WTC11 (cell line): ENCODE measurements at regions not wholly inside any gene's neighbourhood (a gene's known extent, or its start where the extent isn't known, plus 50 kb on each side); places are given as distances from the start of the nearest gene placed in this dataset.

Experiments
- ATAC-seq: fragments of 200-7000 bp; cut with Tn5 transposase; 2 replicates; pipeline ENCODE4 v1.10.0; 2021; ENCODE audit warnings: mild to moderate bottlenecking, moderate library complexity
- CTCF ChIA-PET: fragments of 300-600 bp; sonication (Branson Sonifier 250); formaldehyde crosslinking; loops from one replicate; lab custom pipeline; 2021; ENCODE audit warnings: antibody characterized with exemption; lab: Charles Lee
- POLR2A ChIA-PET: fragments of 350-600 bp; sonication (Branson Sonifier 250); formaldehyde crosslinking; loops from one replicate; lab custom pipeline; 2021; ENCODE audit warnings: antibody characterized with exemption; lab: Charles Lee
- DNase-seq: peaks from one replicate; pipeline ENCODE4 v3.0.0; 2021; ENCODE audit warnings: low spot score
- H3K27ac Mint-ChIP-seq: 2 replicates; pipeline ENCODE4 v1.8.0; 2021; ENCODE audit warnings: mixed read lengths
- H3K27me3 Mint-ChIP-seq: 2 replicates; pipeline ENCODE4 v1.8.0; 2021; ENCODE audit warnings: low read depth, mild to moderate bottlenecking, moderate library complexity, mixed read lengths
- H3K36me3 Mint-ChIP-seq: 2 replicates; pipeline ENCODE4 v1.8.0; 2021; ENCODE audit warnings: mixed read lengths
- H3K4me1 Mint-ChIP-seq: 2 replicates; pipeline ENCODE4 v1.8.0; 2022; ENCODE audit warnings: mixed read lengths
- H3K4me3 Mint-ChIP-seq: 2 replicates; pipeline ENCODE4 v1.8.0; 2021; ENCODE audit warnings: mild to moderate bottlenecking, moderate library complexity, mixed read lengths
- H3K9me3 Mint-ChIP-seq: 2 replicates; pipeline ENCODE4 v1.8.0; 2021; ENCODE audit warnings: mixed read lengths
- ATF1 ChIP-seq: sonication (generic); formaldehyde crosslinking; IDR thresholded peaks from 2 replicates; pipeline ENCODE4 v1.8.1; 2023; ENCODE audit warnings: mild to moderate bottlenecking, moderate library complexity, missing genetic modification reagents
- FOXJ3 ChIP-seq: sonication (generic); formaldehyde crosslinking; IDR thresholded peaks from 2 replicates; pipeline ENCODE4 v1.9.0; 2021; ENCODE audit warnings: missing genetic modification reagents, mild to moderate bottlenecking, borderline replicate concordance
- FOXK1 ChIP-seq: sonication (generic); formaldehyde crosslinking; IDR thresholded peaks from 2 replicates; pipeline ENCODE4 v1.8.0; 2022; ENCODE audit warnings: mild to moderate bottlenecking, moderate library complexity, missing genetic modification reagents
- NFE2L1 ChIP-seq: sonication (generic); formaldehyde crosslinking; IDR thresholded peaks from 2 replicates; pipeline ENCODE4 v1.8.1; 2023; ENCODE audit warnings: missing genetic modification reagents
- RORB ChIP-seq: fragments of 250-450 bp; sonication (Bioruptor Pico); IDR thresholded peaks from 2 replicates; pipeline ENCODE4 v1.9.0; 2021; ENCODE audit warnings: mild to moderate bottlenecking
- SP1 ChIP-seq: sonication (generic); formaldehyde crosslinking; conservative IDR thresholded peaks from 2 replicates; pipeline ENCODE4 v1.8.1; 2022; ENCODE audit warnings: missing genetic modification reagents
- TP53 ChIP-seq: sonication (generic); formaldehyde crosslinking; IDR thresholded peaks from 2 replicates; pipeline ENCODE4 v1.8.1; 2023; ENCODE audit warnings: mild to moderate bottlenecking, missing genetic modification reagents
- ZNF671 ChIP-seq: fragments of 250-450 bp; sonication (Bioruptor Pico); IDR thresholded peaks from 2 replicates; pipeline ENCODE4 v1.8.0; 2021; ENCODE audit warnings: mild to moderate bottlenecking
- TF ChIP-seq, protein P1 (sequence below): sonication (generic); formaldehyde crosslinking; IDR thresholded peaks from 2 replicates; pipeline ENCODE4 v1.8.1; 2023; ENCODE audit warnings: mild to moderate bottlenecking, moderate library complexity, missing genetic modification reagents
- TF ChIP-seq, protein P2 (sequence below): fragments of 250-450 bp; sonication (Bioruptor Pico); IDR thresholded peaks from 2 replicates; pipeline ENCODE4 v1.9.0; 2021; ENCODE audit warnings: mild to moderate bottlenecking, borderline replicate concordance
- TF ChIP-seq, protein P3 (sequence below): sonication (generic); formaldehyde crosslinking; IDR thresholded peaks from 2 replicates; pipeline ENCODE4 v1.8.1; 2023; ENCODE audit warnings: mild to moderate bottlenecking, missing genetic modification reagents, moderate library complexity
- TF ChIP-seq, protein P4 (sequence below): fragments of 250-450 bp; sonication (Bioruptor Pico); IDR thresholded peaks from 2 replicates; pipeline ENCODE4 v1.8.0; 2021; ENCODE audit warnings: mild to moderate bottlenecking
- TF ChIP-seq, protein P5 (sequence below): sonication (generic); formaldehyde crosslinking; IDR thresholded peaks from 2 replicates; pipeline ENCODE4 v1.8.1; 2022; ENCODE audit warnings: low read depth, missing genetic modification reagents, borderline replicate concordance
- TF ChIP-seq, protein P6 (sequence below): sonication (generic); formaldehyde crosslinking; IDR thresholded peaks from 2 replicates; pipeline ENCODE4 v1.8.1; 2022; ENCODE audit warnings: mild to moderate bottlenecking, moderate library complexity, missing genetic modification reagents
- TF ChIP-seq, protein P7 (sequence below): fragments of 250-450 bp; sonication (Bioruptor Pico); IDR thresholded peaks from 2 replicates; pipeline ENCODE4 v1.9.0; 2021; ENCODE audit warnings: mild to moderate bottlenecking
- TF ChIP-seq, protein P8 (sequence below): fragments of 250-450 bp; sonication (Bioruptor Pico); IDR thresholded peaks from 2 replicates; pipeline ENCODE4 v1.9.0; 2021; ENCODE audit warnings: mild to moderate bottlenecking
- TF ChIP-seq, protein P9 (sequence below): fragments of 200-600 bp; IDR thresholded peaks from 2 replicates; pipeline ENCODE4 v1.8.0; 2022; ENCODE audit warnings: antibody characterized with exemption

DNA sequence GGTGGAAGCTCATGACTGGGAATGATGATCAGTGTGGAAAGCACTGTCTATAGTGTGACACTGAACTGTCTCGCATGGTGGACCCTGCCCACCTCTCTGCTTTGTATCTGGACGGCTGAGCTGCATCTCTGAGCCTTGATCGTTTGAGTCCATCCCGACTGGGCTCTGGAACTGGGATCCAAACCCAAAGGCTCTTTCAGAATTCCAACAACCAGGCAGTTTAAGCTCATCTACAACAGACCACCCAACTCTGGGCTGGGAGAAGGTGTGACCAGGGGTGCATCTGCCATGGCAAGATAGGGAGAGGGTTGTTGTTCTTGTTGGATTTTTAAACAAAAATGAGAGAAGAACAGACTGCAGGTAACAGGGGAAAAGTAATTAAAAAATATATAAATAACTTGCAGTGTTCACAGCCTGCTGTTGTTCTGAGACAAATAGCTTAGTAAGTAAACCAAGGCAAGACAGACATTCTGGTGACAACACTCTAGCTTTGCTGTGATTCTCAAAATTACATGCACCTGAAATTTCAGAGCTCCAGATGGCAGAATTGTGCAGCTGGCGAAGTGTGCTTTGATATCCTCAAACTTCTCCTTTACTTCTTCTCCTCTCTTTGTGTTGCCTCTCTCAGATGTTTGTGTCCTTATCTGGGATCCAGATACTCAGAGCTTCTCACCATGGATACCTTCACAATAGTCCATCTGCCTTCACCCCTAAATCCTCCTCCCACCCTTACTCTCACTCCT is 209.6 kb downstream of the EMP1 start:
- Mint-ChIP-seq H3K4me1 (peaks cover 12% of the 10 kb centered on the region), H3K9me3 (peaks cover 23% of the 10 kb centered on the region), H3K4me3 (no peak overlapping the region), H3K27ac (no peak overlapping the region; the same call in 1 of the 2 replicates), H3K36me3 (peaks cover 4% of the 10 kb centered on the region), H3K27me3 (no peaks in the 10 kb centered on the region; the same call in 1 of the 2 replicates)
- DNase-seq, result no peak
- ChIA-PET CTCF (interaction anchor here (0.6 to 1.5 kb wide), 3 partner anchors 44 to 459 kb away, joined by 3 to 6 read pairs (median 3); no protein-coding TSS in a partner anchor), POLR2A (interaction anchor here (1.2 kb wide), 1 partner anchor 251 kb away, joined by 3 read pairs; no protein-coding TSS in a partner anchor)
- no peak for ATAC-seq
- TF ChIP-seq, protein P1, sequence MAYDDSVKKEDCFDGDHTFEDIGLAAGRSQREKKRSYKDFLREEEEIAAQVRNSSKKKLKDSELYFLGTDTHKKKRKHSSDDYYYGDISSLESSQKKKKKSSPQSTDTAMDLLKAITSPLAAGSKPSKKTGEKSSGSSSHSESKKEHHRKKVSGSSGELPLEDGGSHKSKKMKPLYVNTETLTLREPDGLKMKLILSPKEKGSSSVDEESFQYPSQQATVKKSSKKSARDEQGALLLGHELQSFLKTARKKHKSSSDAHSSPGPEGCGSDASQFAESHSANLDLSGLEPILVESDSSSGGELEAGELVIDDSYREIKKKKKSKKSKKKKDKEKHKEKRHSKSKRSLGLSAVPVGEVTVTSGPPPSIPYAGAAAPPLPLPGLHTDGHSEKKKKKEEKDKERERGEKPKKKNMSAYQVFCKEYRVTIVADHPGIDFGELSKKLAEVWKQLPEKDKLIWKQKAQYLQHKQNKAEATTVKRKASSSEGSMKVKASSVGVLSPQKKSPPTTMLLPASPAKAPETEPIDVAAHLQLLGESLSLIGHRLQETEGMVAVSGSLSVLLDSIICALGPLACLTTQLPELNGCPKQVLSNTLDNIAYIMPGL (CRISPR knock-in tag), result no peak
- TF ChIP-seq ZNF671 (no peak), SP1 (CRISPR knock-in tag) (no peak), NFE2L1 (CRISPR knock-in tag) (no peak), FOXK1 (no peak), FOXJ3 (CRISPR knock-in tag) (no peak), RORB (CRISPR knock-in tag) (no peak), TP53 (CRISPR knock-in tag) (no peak), ATF1 (no peak)
- TF ChIP-seq, protein P2, sequence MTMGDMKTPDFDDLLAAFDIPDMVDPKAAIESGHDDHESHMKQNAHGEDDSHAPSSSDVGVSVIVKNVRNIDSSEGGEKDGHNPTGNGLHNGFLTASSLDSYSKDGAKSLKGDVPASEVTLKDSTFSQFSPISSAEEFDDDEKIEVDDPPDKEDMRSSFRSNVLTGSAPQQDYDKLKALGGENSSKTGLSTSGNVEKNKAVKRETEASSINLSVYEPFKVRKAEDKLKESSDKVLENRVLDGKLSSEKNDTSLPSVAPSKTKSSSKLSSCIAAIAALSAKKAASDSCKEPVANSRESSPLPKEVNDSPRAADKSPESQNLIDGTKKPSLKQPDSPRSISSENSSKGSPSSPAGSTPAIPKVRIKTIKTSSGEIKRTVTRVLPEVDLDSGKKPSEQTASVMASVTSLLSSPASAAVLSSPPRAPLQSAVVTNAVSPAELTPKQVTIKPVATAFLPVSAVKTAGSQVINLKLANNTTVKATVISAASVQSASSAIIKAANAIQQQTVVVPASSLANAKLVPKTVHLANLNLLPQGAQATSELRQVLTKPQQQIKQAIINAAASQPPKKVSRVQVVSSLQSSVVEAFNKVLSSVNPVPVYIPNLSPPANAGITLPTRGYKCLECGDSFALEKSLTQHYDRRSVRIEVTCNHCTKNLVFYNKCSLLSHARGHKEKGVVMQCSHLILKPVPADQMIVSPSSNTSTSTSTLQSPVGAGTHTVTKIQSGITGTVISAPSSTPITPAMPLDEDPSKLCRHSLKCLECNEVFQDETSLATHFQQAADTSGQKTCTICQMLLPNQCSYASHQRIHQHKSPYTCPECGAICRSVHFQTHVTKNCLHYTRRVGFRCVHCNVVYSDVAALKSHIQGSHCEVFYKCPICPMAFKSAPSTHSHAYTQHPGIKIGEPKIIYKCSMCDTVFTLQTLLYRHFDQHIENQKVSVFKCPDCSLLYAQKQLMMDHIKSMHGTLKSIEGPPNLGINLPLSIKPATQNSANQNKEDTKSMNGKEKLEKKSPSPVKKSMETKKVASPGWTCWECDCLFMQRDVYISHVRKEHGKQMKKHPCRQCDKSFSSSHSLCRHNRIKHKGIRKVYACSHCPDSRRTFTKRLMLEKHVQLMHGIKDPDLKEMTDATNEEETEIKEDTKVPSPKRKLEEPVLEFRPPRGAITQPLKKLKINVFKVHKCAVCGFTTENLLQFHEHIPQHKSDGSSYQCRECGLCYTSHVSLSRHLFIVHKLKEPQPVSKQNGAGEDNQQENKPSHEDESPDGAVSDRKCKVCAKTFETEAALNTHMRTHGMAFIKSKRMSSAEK (CRISPR knock-in tag), result no peak
- TF ChIP-seq, protein P3, sequence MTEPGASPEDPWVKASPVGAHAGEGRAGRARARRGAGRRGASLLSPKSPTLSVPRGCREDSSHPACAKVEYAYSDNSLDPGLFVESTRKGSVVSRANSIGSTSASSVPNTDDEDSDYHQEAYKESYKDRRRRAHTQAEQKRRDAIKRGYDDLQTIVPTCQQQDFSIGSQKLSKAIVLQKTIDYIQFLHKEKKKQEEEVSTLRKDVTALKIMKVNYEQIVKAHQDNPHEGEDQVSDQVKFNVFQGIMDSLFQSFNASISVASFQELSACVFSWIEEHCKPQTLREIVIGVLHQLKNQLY (CRISPR knock-in tag), result no peak
- TF ChIP-seq, protein P4, sequence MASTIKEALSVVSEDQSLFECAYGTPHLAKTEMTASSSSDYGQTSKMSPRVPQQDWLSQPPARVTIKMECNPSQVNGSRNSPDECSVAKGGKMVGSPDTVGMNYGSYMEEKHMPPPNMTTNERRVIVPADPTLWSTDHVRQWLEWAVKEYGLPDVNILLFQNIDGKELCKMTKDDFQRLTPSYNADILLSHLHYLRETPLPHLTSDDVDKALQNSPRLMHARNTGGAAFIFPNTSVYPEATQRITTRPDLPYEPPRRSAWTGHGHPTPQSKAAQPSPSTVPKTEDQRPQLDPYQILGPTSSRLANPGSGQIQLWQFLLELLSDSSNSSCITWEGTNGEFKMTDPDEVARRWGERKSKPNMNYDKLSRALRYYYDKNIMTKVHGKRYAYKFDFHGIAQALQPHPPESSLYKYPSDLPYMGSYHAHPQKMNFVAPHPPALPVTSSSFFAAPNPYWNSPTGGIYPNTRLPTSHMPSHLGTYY (CRISPR knock-in tag), result no peak
- TF ChIP-seq, protein P5, sequence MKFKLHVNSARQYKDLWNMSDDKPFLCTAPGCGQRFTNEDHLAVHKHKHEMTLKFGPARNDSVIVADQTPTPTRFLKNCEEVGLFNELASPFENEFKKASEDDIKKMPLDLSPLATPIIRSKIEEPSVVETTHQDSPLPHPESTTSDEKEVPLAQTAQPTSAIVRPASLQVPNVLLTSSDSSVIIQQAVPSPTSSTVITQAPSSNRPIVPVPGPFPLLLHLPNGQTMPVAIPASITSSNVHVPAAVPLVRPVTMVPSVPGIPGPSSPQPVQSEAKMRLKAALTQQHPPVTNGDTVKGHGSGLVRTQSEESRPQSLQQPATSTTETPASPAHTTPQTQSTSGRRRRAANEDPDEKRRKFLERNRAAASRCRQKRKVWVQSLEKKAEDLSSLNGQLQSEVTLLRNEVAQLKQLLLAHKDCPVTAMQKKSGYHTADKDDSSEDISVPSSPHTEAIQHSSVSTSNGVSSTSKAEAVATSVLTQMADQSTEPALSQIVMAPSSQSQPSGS (CRISPR knock-in tag), result no peak
- TF ChIP-seq, protein P6, sequence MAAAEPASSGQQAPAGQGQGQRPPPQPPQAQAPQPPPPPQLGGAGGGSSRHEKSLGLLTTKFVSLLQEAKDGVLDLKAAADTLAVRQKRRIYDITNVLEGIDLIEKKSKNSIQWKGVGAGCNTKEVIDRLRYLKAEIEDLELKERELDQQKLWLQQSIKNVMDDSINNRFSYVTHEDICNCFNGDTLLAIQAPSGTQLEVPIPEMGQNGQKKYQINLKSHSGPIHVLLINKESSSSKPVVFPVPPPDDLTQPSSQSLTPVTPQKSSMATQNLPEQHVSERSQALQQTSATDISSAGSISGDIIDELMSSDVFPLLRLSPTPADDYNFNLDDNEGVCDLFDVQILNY (CRISPR knock-in tag), result no peak
- TF ChIP-seq, protein P7, sequence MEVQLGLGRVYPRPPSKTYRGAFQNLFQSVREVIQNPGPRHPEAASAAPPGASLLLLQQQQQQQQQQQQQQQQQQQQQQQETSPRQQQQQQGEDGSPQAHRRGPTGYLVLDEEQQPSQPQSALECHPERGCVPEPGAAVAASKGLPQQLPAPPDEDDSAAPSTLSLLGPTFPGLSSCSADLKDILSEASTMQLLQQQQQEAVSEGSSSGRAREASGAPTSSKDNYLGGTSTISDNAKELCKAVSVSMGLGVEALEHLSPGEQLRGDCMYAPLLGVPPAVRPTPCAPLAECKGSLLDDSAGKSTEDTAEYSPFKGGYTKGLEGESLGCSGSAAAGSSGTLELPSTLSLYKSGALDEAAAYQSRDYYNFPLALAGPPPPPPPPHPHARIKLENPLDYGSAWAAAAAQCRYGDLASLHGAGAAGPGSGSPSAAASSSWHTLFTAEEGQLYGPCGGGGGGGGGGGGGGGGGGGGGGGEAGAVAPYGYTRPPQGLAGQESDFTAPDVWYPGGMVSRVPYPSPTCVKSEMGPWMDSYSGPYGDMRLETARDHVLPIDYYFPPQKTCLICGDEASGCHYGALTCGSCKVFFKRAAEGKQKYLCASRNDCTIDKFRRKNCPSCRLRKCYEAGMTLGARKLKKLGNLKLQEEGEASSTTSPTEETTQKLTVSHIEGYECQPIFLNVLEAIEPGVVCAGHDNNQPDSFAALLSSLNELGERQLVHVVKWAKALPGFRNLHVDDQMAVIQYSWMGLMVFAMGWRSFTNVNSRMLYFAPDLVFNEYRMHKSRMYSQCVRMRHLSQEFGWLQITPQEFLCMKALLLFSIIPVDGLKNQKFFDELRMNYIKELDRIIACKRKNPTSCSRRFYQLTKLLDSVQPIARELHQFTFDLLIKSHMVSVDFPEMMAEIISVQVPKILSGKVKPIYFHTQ (CRISPR knock-in tag), result no peak
- TF ChIP-seq, protein P8, sequence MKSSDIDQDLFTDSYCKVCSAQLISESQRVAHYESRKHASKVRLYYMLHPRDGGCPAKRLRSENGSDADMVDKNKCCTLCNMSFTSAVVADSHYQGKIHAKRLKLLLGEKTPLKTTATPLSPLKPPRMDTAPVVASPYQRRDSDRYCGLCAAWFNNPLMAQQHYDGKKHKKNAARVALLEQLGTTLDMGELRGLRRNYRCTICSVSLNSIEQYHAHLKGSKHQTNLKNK (CRISPR knock-in tag), result no peak
- TF ChIP-seq, protein P9, sequence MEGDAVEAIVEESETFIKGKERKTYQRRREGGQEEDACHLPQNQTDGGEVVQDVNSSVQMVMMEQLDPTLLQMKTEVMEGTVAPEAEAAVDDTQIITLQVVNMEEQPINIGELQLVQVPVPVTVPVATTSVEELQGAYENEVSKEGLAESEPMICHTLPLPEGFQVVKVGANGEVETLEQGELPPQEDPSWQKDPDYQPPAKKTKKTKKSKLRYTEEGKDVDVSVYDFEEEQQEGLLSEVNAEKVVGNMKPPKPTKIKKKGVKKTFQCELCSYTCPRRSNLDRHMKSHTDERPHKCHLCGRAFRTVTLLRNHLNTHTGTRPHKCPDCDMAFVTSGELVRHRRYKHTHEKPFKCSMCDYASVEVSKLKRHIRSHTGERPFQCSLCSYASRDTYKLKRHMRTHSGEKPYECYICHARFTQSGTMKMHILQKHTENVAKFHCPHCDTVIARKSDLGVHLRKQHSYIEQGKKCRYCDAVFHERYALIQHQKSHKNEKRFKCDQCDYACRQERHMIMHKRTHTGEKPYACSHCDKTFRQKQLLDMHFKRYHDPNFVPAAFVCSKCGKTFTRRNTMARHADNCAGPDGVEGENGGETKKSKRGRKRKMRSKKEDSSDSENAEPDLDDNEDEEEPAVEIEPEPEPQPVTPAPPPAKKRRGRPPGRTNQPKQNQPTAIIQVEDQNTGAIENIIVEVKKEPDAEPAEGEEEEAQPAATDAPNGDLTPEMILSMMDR, result no peak
